RWPE1 (cell line): ENCODE measurements at regions not wholly inside any gene's neighbourhood (a gene's known extent, or its start where the extent isn't known, plus 50 kb on each side); places are given as distances from the start of the nearest gene placed in this dataset.

Source experiments
- CTCF ChIA-PET: fragments of 350-600 bp; sonication (Branson Sonifier 250); formaldehyde crosslinking; extraction: SDS; loops from one replicate; lab custom pipeline; 2021; lab: Yijun Ruan, JAX
- POLR2A ChIA-PET: fragments of 400-600 bp; formaldehyde crosslinking; extraction: SDS; loops from one replicate; lab custom pipeline; 2020; ENCODE audit warnings: antibody characterized with exemption; ENCODE audit not compliant: low non-redundant PET; lab: Yijun Ruan, JAX
- DNase-seq: peaks from one replicate; pipeline ENCODE4 v3.0.0; 2012; ENCODE audit warnings: low spot score
- H3K27ac ChIP-seq: fragments of 450-650 bp; 2 replicates; pipeline ENCODE4 v1.5.1; 2017
- CTCF ChIP-seq: fragments of 450-650 bp; conservative IDR thresholded peaks from 2 replicates; pipeline ENCODE4 v1.5.1; 2017; ENCODE audit warnings: low read depth, mild to moderate bottlenecking

- no peak for TF ChIP-seq CTCF
- peak overlapping the region; percentile 96 for H3K27ac ChIP-seq
- POLR2A ChIA-PET: no interaction called here
- CTCF ChIA-PET: interaction anchor here (0.7 kb wide), 1 partner anchor 12 kb away, joined by 8 read pairs; no protein-coding TSS in a partner anchor
- peak; percentile 42 for DNase-seq
Observed at GRCh38 chr1:234533975-234534876, 55.2 kb upstream of the TARBP1 start.

GRCh38 chr1:234533034-234533891 is 54.3 kb upstream of the TARBP1 start:
- DNase-seq: peak; percentile 91
- H3K27ac ChIP-seq: peak overlapping the region; percentile 96
- TF ChIP-seq CTCF: no peak
- CTCF ChIA-PET: interaction anchor here (0.6 to 0.7 kb wide), 3 partner anchors 11 to 65 kb away, joined by 3 to 8 read pairs (median 3); no protein-coding TSS in a partner anchor
- POLR2A ChIA-PET: no interaction called here

GRCh38 chr1:234532503-234532922 is 53.5 kb upstream of the TARBP1 start:
- TF ChIP-seq CTCF: no peak
- ChIA-PET CTCF (interaction anchor here (0.6 to 1.1 kb wide), 3 partner anchors 32 to 65 kb away, joined by 3 to 5 read pairs (median 3); no protein-coding TSS in a partner anchor), POLR2A (no interaction called here)
- H3K27ac ChIP-seq: peak overlapping the region; percentile 96
- DNase-seq: no peak

- CTCF ChIA-PET: interaction anchor here (0.6 to 1.1 kb wide), 3 partner anchors 9 to 32 kb away, joined by 3 to 5 read pairs (median 4); no protein-coding TSS in a partner anchor
- POLR2A ChIA-PET: no interaction called here
- DNase-seq: no peak
- H3K27ac ChIP-seq: peak overlapping the region; percentile 71
- no peak for TF ChIP-seq CTCF
Observed at GRCh38 chr1:234531151-234531635, 52.2 kb upstream of the TARBP1 start.

GRCh38 chr1:234530672-234531071 is 51.7 kb upstream of the TARBP1 start:
- no peak for TF ChIP-seq CTCF
- CTCF ChIA-PET: interaction anchor here (0.8 kb wide), 1 partner anchor 21 kb away, joined by 3 read pairs; no protein-coding TSS in a partner anchor
- no peak for DNase-seq
- POLR2A ChIA-PET: no interaction called here
- no peak overlapping the region; the same call in 1 of the 2 replicates for H3K27ac ChIP-seq

- POLR2A ChIA-PET: no interaction called here
- CTCF ChIA-PET: interaction anchor here (0.7 to 0.8 kb wide), 2 partner anchors 20 to 589 kb away, joined by 3 to 4 read pairs; no protein-coding TSS in a partner anchor
- H3K27ac ChIP-seq: no peak overlapping the region
- DNase-seq: no peak
- no peak for TF ChIP-seq CTCF
Observed at GRCh38 chr1:234529950-234530237, 50.9 kb upstream of the TARBP1 start.
